NCI-H460 (cell line): ENCODE measurements at regions not wholly inside any gene's neighbourhood (a gene's known extent, or its start where the extent isn't known, plus 50 kb on each side); places are given as distances from the start of the nearest gene placed in this dataset.

Source experiments
- DNase-seq: peaks from one replicate; pipeline ENCODE4 v3.0.0-alpha.2; 2016; ENCODE audit warnings: low read depth; ENCODE audit errors: extremely low read depth

DNA sequence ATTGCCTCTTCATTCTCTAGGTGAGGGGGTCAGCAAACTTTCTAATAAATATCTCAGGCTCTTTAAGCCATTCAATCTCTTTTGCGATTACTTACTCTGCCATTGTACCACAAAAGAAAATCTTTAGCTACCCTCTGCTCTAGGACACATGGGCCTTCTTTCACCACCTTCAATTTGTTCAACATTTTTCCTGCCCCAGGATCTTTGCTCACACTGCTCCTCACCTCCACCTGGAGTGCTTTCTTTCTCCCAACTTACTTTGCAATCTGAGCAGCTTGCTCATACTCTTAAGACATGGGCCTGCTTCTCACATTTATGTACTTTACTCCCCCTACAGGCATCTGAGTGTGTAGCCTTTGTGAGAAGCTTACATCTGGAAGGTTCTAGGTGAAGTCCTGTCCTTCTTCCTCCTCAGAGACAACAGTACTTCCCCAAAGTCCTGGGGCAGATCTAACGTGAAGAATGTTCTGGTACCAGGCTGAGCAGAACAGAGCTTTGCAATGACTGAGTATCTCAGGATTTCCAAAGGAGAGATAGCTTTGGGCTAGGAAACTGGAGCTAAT lies 55.0 kb upstream of the PRDM5 start:
- peak; percentile 18 for DNase-seq

DNA sequence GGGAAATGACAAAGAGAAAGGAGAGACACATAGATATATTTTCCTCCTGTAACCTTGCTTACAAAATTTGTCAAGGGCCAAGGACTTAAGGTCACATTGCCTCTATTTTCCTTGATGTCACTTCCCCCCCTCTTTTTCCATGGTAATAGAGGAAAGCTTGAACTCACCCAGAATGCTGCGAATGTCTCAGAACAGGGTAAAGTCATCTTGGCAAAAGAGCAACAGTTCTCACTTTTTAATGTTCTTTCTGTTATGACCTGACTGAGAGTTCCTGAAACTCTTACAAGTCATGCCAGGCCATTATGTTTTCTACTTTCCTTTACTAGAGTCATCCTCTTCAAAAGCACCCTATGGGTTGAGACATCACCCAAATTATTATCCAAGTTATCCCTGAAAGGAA lies 50.7 kb upstream of the PRDM5 start:
- no peak for DNase-seq
